SK-N-SH treated with all-trans-retinoic acid at 6 μM for 48 hours (cell line): ENCODE measurements at regions not wholly inside any gene's neighbourhood (a gene's known extent, or its start where the extent isn't known, plus 50 kb on each side); places are given as distances from the start of the nearest gene placed in this dataset.

Experiments
- ARNTL ChIP-seq: fragments of 450-650 bp; formaldehyde crosslinking; IDR thresholded peaks from 2 replicates; pipeline ENCODE4 v1.5.0; 2020; ENCODE audit warnings: low read depth, mild to moderate bottlenecking, moderate library complexity, borderline replicate concordance
- CREB5 ChIP-seq: fragments of 250-450 bp; sonication (Bioruptor Pico); IDR thresholded peaks from 2 replicates; pipeline ENCODE4 v1.5.1; 2020; ENCODE audit warnings: low read depth, mild to moderate bottlenecking, moderate library complexity
- CSRNP3 ChIP-seq: fragments of 250-450 bp; sonication (Bioruptor Pico); IDR thresholded peaks from 2 replicates; pipeline ENCODE4 v1.5.1; 2021; ENCODE audit warnings: mild to moderate bottlenecking, moderate library complexity
- ESRRG ChIP-seq: fragments of 250-450 bp; sonication (Bioruptor Pico); IDR thresholded peaks from 2 replicates; pipeline ENCODE4 v1.6.1; 2021; ENCODE audit warnings: mild to moderate bottlenecking
- PATZ1 ChIP-seq: fragments of 250-450 bp; sonication (Bioruptor Pico); IDR thresholded peaks from 2 replicates; pipeline ENCODE4 v1.8.0; 2020; ENCODE audit warnings: mild to moderate bottlenecking, moderate library complexity, borderline replicate concordance
- RARB ChIP-seq: fragments of 250-450 bp; sonication (Bioruptor Pico); IDR thresholded peaks from 2 replicates; pipeline ENCODE4 v1.8.0; 2021; ENCODE audit warnings: mild to moderate bottlenecking, moderate library complexity
- SNAI2 ChIP-seq: fragments of 250-450 bp; sonication (Bioruptor Pico); IDR thresholded peaks from 2 replicates; pipeline ENCODE4 v1.5.0; 2020; ENCODE audit warnings: mild to moderate bottlenecking, moderate library complexity
- ZFP3 ChIP-seq: fragments of 250-450 bp; sonication (Bioruptor Pico); IDR thresholded peaks from 2 replicates; pipeline ENCODE4 v1.5.0; 2020; ENCODE audit warnings: mild to moderate bottlenecking, moderate library complexity
- ZFP30 ChIP-seq: fragments of 450-650 bp; formaldehyde crosslinking; IDR thresholded peaks from 2 replicates; pipeline ENCODE4 v1.5.0; 2022; ENCODE audit warnings: mild to moderate bottlenecking, moderate library complexity
- ZNF565 ChIP-seq: fragments of 450-650 bp; formaldehyde crosslinking; conservative IDR thresholded peaks from 2 replicates; pipeline ENCODE4 v1.5.0; 2020; ENCODE audit warnings: low read depth, mild to moderate bottlenecking, moderate library complexity
- ZNF70 ChIP-seq: fragments of 450-650 bp; formaldehyde crosslinking; IDR thresholded peaks from 2 replicates; pipeline ENCODE4 v1.5.0; 2020; ENCODE audit warnings: mild to moderate bottlenecking, moderate library complexity
- ZNF8 ChIP-seq: fragments of 450-650 bp; formaldehyde crosslinking; IDR thresholded peaks from 2 replicates; pipeline ENCODE4 v1.5.0; 2020; ENCODE audit warnings: mild to moderate bottlenecking, moderate library complexity

GRCh38 chr2:36300697-36301096 is 54.9 kb upstream of the CRIM1 start:
- no peak for TF ChIP-seq CREB5
- no peak for TF ChIP-seq CSRNP3 (CRISPR knock-in tag)
- TF ChIP-seq RARB: no peak
- TF ChIP-seq ZFP3 (CRISPR knock-in tag): no peak
- TF ChIP-seq ZNF70 (CRISPR knock-in tag): no peak
- TF ChIP-seq ZNF565 (CRISPR knock-in tag): no peak
- TF ChIP-seq PATZ1: no peak
- no peak for TF ChIP-seq ZNF8 (CRISPR knock-in tag)
- TF ChIP-seq ARNTL: no peak
- no peak for TF ChIP-seq ZFP30 (CRISPR knock-in tag)
- TF ChIP-seq ESRRG: no peak
- TF ChIP-seq SNAI2 (CRISPR knock-in tag): no peak
